ENCODE measurements at regions not wholly inside any gene's neighbourhood (a gene's known extent, or its start where the extent isn't known, plus 50 kb on each side); places are given as distances from the start of the nearest gene placed in this dataset.

- FAIRE-seq: no peak
Measured at GRCh38 chr2:870426-870825, 80.2 kb upstream of the SNTG2 start.

More at GRCh38 chr2:870426-870825, 80.2 kb upstream of the SNTG2 start:
- Histone ChIP-seq H2AFZ (ENCODE audit: low read length) (no peak overlapping the region), H3K4me1 (replicated peaks in 1 of 4; ENCODE audit: control insufficient read depth in 3 of 4, insufficient read depth in 4 of 4, low read length in 3 of 4) (peaks cover 0 to 9% (median 3%) of the 10 kb centered on the region in 4 experiments; a peak in 5 of 7 replicates), H3K18ac (ENCODE audit: extremely low read depth, low read length) (no peak overlapping the region), H3K23ac (ENCODE audit: insufficient read length) (no peak overlapping the region), H3K79me2 (ENCODE audit: control insufficient read depth in 1 of 2, insufficient read depth in 2 of 2, low read length in 2 of 2) (no peaks in the 10 kb centered on the region), H2BK120ac (replicated peaks; ENCODE audit: low read depth, low read length) (no peak overlapping the region), H3K4me3 (ENCODE audit: extremely low read depth in 1 of 4, insufficient read depth in 2 of 4, low read depth in 3 of 4, low read length in 4 of 4) (no peak overlapping the region), H3K14ac (ENCODE audit: insufficient read length) (no peak overlapping the region), H4K20me1 (replicated peaks in 1 of 2; ENCODE audit: control insufficient read depth in 1 of 2, insufficient read depth in 2 of 2, low read length in 2 of 2) (no peaks in the 10 kb centered on the region), H2AK5ac (ENCODE audit: low read depth, low read length) (no peak overlapping the region), H3K27ac (ENCODE audit: low read depth, low read length) (no peak overlapping the region), H4K91ac (replicated peaks; ENCODE audit: insufficient read length, low read length) (no peak overlapping the region), H2BK20ac (ENCODE audit: low read length) (no peak overlapping the region), H4K5ac (ENCODE audit: insufficient read length, low read depth, low read length) (no peak overlapping the region), H2BK15ac (ENCODE audit: low read length) (no peak overlapping the region), H3K4me2 (ENCODE audit: insufficient read depth in 1 of 2, low read depth in 2 of 2, low read length in 2 of 2) (no peak overlapping the region), H2BK12ac (ENCODE audit: low read depth, low read length) (no peak overlapping the region), H3K36me3 (ENCODE audit: control insufficient read depth in 2 of 4, insufficient read depth in 4 of 4, low read length in 3 of 4) (no peaks in the 10 kb centered on the region), H3K27me3 (replicated peaks in 1 of 4; ENCODE audit: control insufficient read depth in 3 of 4, extremely low read depth in 1 of 4, insufficient read depth in 3 of 4, low read length in 3 of 4) (peaks cover 0 to 5% (median 0%) of the 10 kb centered on the region in 4 experiments; a peak in 1 of 7 replicates), H3K79me1 (ENCODE audit: low read depth, low read length) (no peaks in the 10 kb centered on the region), H4K8ac (ENCODE audit: extremely low read depth, insufficient read depth, low read length) (no peak overlapping the region), H3K9me3 (ENCODE audit: insufficient read depth in 2 of 2, low read depth in 1 of 2, low read length in 1 of 2) (no peaks in the 10 kb centered on the region), H2BK5ac (ENCODE audit: low read depth, low read length) (no peak overlapping the region), H3K23me2 (ENCODE audit: low read depth, low read length) (no peaks in the 10 kb centered on the region), H3K4ac (replicated peaks; ENCODE audit: insufficient read length, low read depth, low read length) (no peak overlapping the region), H3K9ac (replicated peaks in 1 of 4; ENCODE audit: extremely low read depth in 1 of 4, low read depth in 3 of 4, low read length in 3 of 4) (no peak overlapping the region), H3K56ac (replicated peaks; ENCODE audit: insufficient read length, low read depth, low read length) (no peak overlapping the region)
- WGBS, 2 experiments (ENCODE audit: extremely low coverage in 1 of 2, insufficient coverage in 1 of 2, insufficient read length in 1 of 2, insufficient replicate concordance in 2 of 2, low coverage in 1 of 2, low lambda C conversion rate in 2 of 2, missing lambda C conversion rate in 1 of 2): 92% methylated on average over 8 of the region's 8 CpGs; no CpG with 5 or more reads in 1 of the 2 experiments
- TF ChIP-seq TCF12 (IDR thresholded peaks at IDR 0.05; ENCODE audit: low read depth, low read length) (no peak), ZNF274 (IDR thresholded peaks at IDR 0.05; ENCODE audit: borderline replicate concordance, extremely low read depth, low read length) (no peak)
- DNase-seq (ENCODE audit: low read depth in 1 of 2, low spot score in 2 of 2): no peak
- ChIA-PET POLR2A (ENCODE audit: partially characterized antibody) (interaction anchor here (0.6 kb wide), 1 partner anchor 18 kb away, joined by 3 read pairs; no protein-coding TSS in a partner anchor), CTCF (ENCODE audit: partially characterized antibody) (interaction anchor here (1.0 kb wide), 1 partner anchor 16 kb away, joined by 3 read pairs; no protein-coding TSS in a partner anchor)
